ENCODE measurements at regions not wholly inside any gene's neighbourhood (a gene's known extent, or its start where the extent isn't known, plus 50 kb on each side); places are given as distances from the start of the nearest gene placed in this dataset.

GRCh38 chr11:38013157-38013556 is 1415.1 kb upstream of the RAG2 start:
- ChIA-PET POLR2A (no interaction called here), CTCF (no interaction called here)
- Histone ChIP-seq H3K4me1 (ENCODE audit: control insufficient read depth, insufficient read depth, low read length) (no peaks in the 10 kb centered on the region), H3K27ac (ENCODE audit: low read length) (no peak overlapping the region), H3K27me3 (ENCODE audit: control insufficient read depth, insufficient read depth, low read length) (no peaks in the 10 kb centered on the region), H3K9me3 (ENCODE audit: control insufficient read depth, insufficient read depth, low read depth, low read length) (no peaks in the 10 kb centered on the region), H3K4me3 (ENCODE audit: low read depth in 2 of 2, low read length in 2 of 2) (no peak overlapping the region), H3K36me3 (ENCODE audit: control insufficient read depth, insufficient read depth, low read length) (no peaks in the 10 kb centered on the region)
- in situ Hi-C loops (cut with HindIII; ENCODE audit: low pct_unique_long_range_greater_than_20kb, low sequenced_read_pairs) = no loop called here
- DNase-seq (ENCODE audit: low read depth, low spot score) (no peak), ATAC-seq (no peak)
- intact Hi-C loops (cut with micrococcal nuclease; ENCODE audit: unreplicated experiment) = no loop called here
- TF ChIP-seq TCF7L2 (IDR thresholded peaks at IDR 0.05; ENCODE audit: low read depth, low read length) (no peak), CTCF (IDR thresholded peaks at IDR 0.05) (no peak), REST (IDR thresholded peaks at IDR 0.05; ENCODE audit: insufficient read depth in 1 of 2, low read depth in 2 of 2, low read length in 1 of 2) (no peak), SIN3A (IDR thresholded peaks at IDR 0.05; ENCODE audit: borderline replicate concordance, insufficient read depth, low read depth, low read length) (no peak), POLR2AphosphoS5 (IDR thresholded peaks at IDR 0.05; ENCODE audit: low read depth, low read length) (no peak)
- no TSS peak for BruUV-seq (replicated peaks)

GRCh38 chr11:38011496-38011895 is 1413.5 kb upstream of the RAG2 start:
- TF ChIP-seq TCF7L2 (IDR thresholded peaks at IDR 0.05; ENCODE audit: low read depth, low read length) = no peak
- TF ChIP-seq REST (IDR thresholded peaks at IDR 0.05; ENCODE audit: insufficient read depth in 1 of 2, low read depth in 2 of 2, low read length in 1 of 2) = no peak
- no peak for TF ChIP-seq CTCF (IDR thresholded peaks at IDR 0.05)
- TF ChIP-seq POLR2AphosphoS5 (IDR thresholded peaks at IDR 0.05; ENCODE audit: low read depth, low read length) = no peak
- TF ChIP-seq SIN3A (IDR thresholded peaks at IDR 0.05; ENCODE audit: borderline replicate concordance, insufficient read depth, low read depth, low read length) = no peak
- no peaks in the 10 kb centered on the region for H3K4me1 ChIP-seq (ENCODE audit: control insufficient read depth, insufficient read depth, low read length)
- no TSS peak for BruUV-seq (replicated peaks)
- ChIA-PET POLR2A (no interaction called here), CTCF (no interaction called here)
- no peaks in the 10 kb centered on the region for H3K27me3 ChIP-seq (ENCODE audit: control insufficient read depth, insufficient read depth, low read length)
- intact Hi-C loops (cut with micrococcal nuclease; ENCODE audit: unreplicated experiment) = no loop called here
- H3K9me3 ChIP-seq (ENCODE audit: control insufficient read depth, insufficient read depth, low read depth, low read length) = no peaks in the 10 kb centered on the region
- no peak overlapping the region for H3K27ac ChIP-seq (ENCODE audit: low read length)
- no peaks in the 10 kb centered on the region for H3K36me3 ChIP-seq (ENCODE audit: control insufficient read depth, insufficient read depth, low read length)
- ATAC-seq (no peak), DNase-seq (ENCODE audit: low read depth, low spot score) (no peak)
- no peak overlapping the region for H3K4me3 ChIP-seq (ENCODE audit: low read depth in 2 of 2, low read length in 2 of 2)
- in situ Hi-C loops (cut with HindIII; ENCODE audit: low pct_unique_long_range_greater_than_20kb, low sequenced_read_pairs) = no loop called here

Data from Panc1 (cell line).